Nucleus accumbens (tissue), 56 donors: ENCODE measurements at regions not wholly inside any gene's neighbourhood (a gene's known extent, or its start where the extent isn't known, plus 50 kb on each side); places are given as distances from the start of the nearest gene placed in this dataset.

Experiments
- DNase-seq, 56 donors: peaks; one replicate each; lab custom pipeline; 2025; lab: John Stamatoyannopoulos, UW

GRCh38 chr5:168106008-168106761, 185.3 kb upstream of the WWC1 start:
- peak in 6 of 56 donors; percentile 11 to 55 (median 28) for DNase-seq

- no peak for DNase-seq
These were observed 182.0 kb upstream of the WWC1 start for GRCh38 chr5:168109441-168109840.

- no peak for DNase-seq
These were observed 181.1 kb upstream of the WWC1 start for GRCh38 chr5:168110384-168110783.

- DNase-seq = no peak
These were observed 180.3 kb upstream of the WWC1 start for GRCh38 chr5:168110870-168111832.

- peak in 27 of 56 donors; percentile 1 to 59 (median 29) for DNase-seq
These were observed 176.9 kb upstream of the WWC1 start for GRCh38 chr5:168114444-168115017.

GRCh38 chr5:168117469-168117868, 174.0 kb upstream of the WWC1 start:
- no peak for DNase-seq

GRCh38 chr5:168118042-168118668, 173.3 kb upstream of the WWC1 start:
- no peak for DNase-seq

- DNase-seq = no peak
These were observed 170.9 kb upstream of the WWC1 start for GRCh38 chr5:168120401-168121137.

GRCh38 chr5:168121138-168121494, 170.3 kb upstream of the WWC1 start:
- no peak for DNase-seq

- no peak for DNase-seq
These were observed 167.6 kb upstream of the WWC1 start for GRCh38 chr5:168123631-168124528.

- peak in 17 of 56 donors; percentile 3 to 62 (median 29) for DNase-seq
These were observed 165.8 kb upstream of the WWC1 start for GRCh38 chr5:168125445-168126199.

GRCh38 chr5:168126606-168127005, 164.8 kb upstream of the WWC1 start:
- no peak for DNase-seq

- no peak for DNase-seq
These were observed 163.3 kb upstream of the WWC1 start for GRCh38 chr5:168128111-168128510.

- peak in 1 of 56 donors; percentile 11 for DNase-seq
These were observed 162.9 kb upstream of the WWC1 start for GRCh38 chr5:168128557-168128956.

GRCh38 chr5:168131519-168131918, 159.9 kb upstream of the WWC1 start:
- no peak for DNase-seq

- DNase-seq = no peak
These were observed 159.2 kb upstream of the WWC1 start for GRCh38 chr5:168132241-168132641.

- DNase-seq = no peak
These were observed 155.5 kb upstream of the WWC1 start for GRCh38 chr5:168135897-168136296.

- no peak for DNase-seq
These were observed 155.1 kb upstream of the WWC1 start for GRCh38 chr5:168136340-168136739.
